ENCODE measurements at regions not wholly inside any gene's neighbourhood (a gene's known extent, or its start where the extent isn't known, plus 50 kb on each side); places are given as distances from the start of the nearest gene placed in this dataset.

GRCh38 chr13:64007339-64007738 is 2591.7 kb upstream of the PCDH20 start:
- peak; percentile 13 for DNase-seq

DNA sequence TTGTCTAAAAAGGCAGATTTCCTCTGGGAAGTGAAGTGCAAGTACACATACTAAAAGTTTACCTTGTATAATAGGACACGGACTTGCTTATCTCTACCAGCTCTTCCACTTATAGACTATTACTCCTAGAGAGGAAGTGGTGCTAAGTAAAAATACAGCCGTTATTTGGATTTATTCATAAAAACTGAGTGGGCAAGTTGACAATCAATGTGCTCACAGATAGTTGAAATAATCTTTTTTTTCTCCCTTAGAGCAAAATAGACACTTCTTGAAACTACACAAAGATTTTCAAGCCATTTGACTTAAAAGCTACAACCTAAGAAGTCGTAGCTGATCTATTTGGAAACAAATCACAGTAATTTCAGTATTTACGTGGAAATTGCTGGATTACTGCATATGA is 2584.7 kb upstream of the PCDH20 start:
- no peak for DNase-seq

DNA sequence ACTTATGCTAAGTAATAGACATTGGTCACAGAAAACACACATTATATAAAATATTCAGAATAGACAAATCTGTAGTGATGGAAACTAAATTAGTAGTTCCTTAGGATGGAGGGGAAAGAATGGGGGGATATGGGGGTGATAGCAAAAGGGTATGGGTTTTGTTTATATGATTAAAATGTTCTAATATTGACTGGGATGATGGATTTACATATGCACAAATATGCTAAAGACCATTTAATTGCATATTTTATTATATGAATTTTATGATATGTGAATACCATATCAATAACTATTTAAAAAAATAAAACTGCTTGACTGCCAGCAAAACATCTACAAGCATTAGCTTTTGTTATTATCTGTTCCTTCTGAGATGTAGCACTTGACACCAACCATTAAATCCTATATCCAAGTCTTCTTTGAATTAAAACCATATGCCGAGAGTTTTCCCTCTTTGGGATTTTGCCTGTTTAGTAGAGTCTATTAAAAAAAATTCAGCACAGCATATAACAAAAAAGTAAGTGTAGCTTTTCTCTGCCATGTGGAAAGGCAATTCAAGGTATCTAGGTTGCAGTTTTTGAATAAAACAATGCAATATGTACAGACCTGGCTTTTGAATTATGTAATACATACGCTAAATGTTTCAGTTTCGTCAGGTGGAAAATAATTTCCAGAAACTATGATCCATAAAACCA is 2584.1 kb upstream of the PCDH20 start:
- DNase-seq: no peak

DNA sequence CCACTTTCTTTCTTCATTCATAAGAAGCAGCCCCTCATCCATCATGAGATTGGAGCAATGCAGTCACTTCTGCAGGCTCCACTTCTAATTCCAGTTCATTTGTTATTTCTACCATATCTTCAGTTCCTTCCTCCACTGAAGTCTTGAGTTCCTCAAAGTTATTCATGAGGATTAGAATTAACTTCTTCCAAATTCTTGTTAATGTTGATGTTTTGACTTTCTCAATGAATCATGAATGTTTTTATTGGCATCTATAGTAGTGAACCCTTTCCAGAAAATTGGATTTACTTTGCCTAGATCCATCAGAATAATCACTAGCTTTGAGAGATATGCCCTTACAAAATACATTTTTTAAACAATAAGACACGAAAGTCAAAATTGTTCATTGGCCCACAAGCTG is 2567.7 kb upstream of the PCDH20 start:
- no peak for DNase-seq

DNA sequence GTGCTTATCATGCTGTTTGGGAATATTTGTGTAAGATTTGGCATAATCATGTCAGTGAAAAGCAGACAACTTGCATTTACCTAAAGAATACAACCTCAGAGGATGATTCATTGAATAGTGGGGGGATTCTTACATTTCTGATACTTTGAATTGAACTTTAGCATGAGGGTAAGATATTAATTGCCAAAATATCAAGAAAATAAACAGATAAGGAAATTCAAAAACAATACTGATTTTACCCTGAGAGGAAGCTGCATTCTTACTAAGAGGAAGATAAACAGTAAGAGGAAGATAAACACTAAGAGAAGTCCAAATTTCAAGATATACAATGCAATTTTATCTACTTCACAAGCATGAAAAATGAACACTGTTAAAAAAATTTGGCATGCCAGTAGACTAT is 2564.3 kb upstream of the PCDH20 start:
- no peak for DNase-seq

DNA sequence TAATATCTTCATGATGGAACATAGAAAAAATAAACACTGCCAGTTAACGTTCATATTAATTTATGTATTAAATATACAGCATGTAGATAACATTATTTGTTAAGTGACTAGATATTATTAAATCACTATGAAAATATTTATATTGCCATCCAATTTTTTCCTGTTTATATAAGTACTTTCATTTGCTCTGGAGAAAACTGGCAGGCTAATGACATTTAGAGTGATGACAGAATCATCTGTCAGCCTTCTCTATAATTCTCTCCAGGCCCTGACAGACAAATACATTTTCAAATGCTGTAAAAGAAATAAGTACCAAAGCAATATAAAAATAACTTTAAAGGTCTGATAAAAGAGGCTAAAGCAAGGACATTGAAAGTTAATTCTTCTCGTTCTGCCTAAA is 2556.7 kb upstream of the PCDH20 start:
- no peak for DNase-seq

DNA sequence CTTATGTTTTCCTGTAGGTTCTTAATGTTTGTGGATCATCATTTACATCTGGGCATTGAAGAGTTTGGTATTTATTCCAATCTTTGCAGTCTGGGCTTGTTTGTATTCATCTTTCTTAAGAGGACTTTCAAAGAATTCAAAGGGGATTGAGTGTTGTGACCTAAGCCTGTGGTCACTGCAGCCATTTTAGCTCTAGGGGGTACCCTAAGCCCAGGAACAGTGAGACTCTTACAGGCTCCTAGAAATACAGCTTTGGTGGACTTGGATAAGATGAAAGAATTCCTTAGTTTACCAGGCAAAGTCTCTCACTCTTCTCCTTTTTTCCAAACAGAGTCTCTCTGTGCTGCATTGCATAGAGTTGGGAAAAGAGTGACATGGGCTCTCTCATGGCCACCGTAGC is 2539.0 kb upstream of the PCDH20 start:
- DNase-seq: no peak

- DNase-seq: peak; percentile 34
Measured at GRCh38 chr13:63948045-63948444, 2532.4 kb upstream of the PCDH20 start.

- DNase-seq: no peak
Measured at GRCh38 chr13:63944911-63945310, 2529.3 kb upstream of the PCDH20 start.

GRCh38 chr13:63942372-63942771 is 2526.7 kb upstream of the PCDH20 start:
- no peak for DNase-seq

DNA sequence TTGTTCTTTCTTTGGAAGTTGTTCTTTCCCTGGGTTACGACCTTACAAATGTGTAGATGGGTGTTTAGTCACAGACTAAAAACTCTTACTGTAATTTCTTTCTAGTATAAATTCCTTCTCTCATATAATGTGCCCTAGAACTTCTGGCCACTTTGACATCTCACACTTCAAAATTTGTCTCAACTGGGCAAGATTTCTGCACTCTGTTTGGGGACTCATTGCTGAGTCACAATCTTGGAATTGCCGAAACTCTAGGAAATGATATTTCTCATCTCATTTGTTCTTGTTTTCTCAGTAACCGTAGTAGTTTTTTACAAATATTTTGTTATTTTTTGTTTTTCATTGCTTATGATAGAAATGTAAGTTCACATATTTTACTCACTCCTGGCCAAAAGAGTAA is 2523.2 kb upstream of the PCDH20 start:
- DNase-seq: peak; percentile 55

- DNase-seq: no peak
Measured at GRCh38 chr13:63910511-63910910, 2494.9 kb upstream of the PCDH20 start.

DNA sequence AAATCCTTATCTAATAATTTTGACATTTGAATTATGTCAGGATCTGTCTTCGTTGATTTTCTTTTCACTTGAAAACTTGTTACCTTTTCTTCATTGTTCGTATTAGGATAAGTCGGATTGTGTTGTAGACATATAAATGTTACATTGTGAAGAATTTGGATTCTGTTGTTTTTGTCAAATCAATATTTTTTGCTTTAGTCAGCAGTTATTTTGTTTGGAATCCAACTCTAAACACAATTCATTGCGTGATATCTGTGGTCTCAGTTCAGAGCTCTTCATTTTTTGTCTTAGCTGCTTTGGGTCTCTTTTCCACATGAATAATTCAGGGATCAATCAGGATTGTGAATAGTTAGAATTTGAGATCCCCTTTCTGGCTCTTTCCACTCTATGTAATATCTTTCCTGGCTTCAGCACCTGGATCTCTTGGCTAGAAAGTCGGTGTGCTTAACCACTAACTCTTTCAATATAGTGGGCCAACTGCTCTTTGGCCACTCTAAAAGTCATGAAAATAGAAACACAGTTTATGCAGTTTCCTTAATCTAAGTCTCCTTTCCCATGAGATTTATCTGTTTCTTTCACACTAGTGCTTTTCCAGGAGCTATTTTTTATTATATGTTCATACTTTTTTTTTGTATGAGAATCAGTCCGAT is 2494.2 kb upstream of the PCDH20 start:
- DNase-seq: no peak

GRCh38 chr13:63902141-63902540 is 2486.5 kb upstream of the PCDH20 start:
- no peak for DNase-seq

DNA sequence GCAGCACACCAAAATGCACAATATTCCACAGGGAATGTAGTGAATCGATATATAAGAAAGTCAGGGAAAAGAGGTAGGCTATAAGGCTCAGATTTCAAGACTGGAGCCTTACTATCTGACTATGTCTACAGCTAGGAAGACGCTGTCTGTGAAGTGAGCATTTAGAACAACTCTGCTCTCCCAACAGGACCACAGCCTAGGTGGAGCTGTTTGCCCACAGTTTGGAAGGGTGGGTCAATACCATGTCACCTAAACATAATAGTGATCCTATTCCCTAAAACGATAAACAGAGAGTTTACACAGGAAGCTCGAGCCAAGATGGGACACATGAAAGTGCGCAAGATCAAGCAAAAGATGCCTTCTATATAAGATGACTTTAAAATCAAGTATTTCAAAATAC is 2486.0 kb upstream of the PCDH20 start:
- DNase-seq: no peak

- DNase-seq: no peak
Measured at GRCh38 chr13:63900406-63900805, 2484.8 kb upstream of the PCDH20 start.

- no peak for DNase-seq
Measured at GRCh38 chr13:63896321-63896720, 2480.7 kb upstream of the PCDH20 start.

GRCh38 chr13:63882052-63882451 is 2466.4 kb upstream of the PCDH20 start:
- DNase-seq: no peak

DNA sequence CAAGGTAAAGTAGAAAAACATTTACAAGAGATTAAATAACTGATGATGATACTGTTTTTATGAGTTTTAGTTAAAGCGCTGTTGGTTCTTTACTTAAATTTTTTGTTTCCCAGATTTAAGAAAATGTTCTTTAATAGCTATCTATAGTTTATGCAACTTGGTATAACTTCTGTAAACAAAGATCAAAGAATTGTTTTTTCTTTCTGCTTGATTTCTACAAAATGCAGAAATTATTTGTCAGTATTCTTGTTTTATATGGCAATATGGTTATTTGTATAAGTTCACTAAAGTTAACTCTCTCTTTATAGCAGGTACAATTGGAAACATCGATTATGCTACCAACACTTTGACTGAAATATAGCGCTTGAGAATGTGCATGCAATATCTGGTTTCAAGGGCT is 2465.1 kb upstream of the PCDH20 start:
- no peak for DNase-seq

- no peak for DNase-seq
Measured at GRCh38 chr13:63873936-63874335, 2458.3 kb upstream of the PCDH20 start.

- DNase-seq: peak; percentile 39
Measured at GRCh38 chr13:63864171-63864902, 2448.7 kb upstream of the PCDH20 start.

- DNase-seq: no peak
Measured at GRCh38 chr13:63855457-63856118, 2439.9 kb upstream of the PCDH20 start.

- no peak for DNase-seq
Measured at GRCh38 chr13:63853816-63854215, 2438.2 kb upstream of the PCDH20 start.

DNA sequence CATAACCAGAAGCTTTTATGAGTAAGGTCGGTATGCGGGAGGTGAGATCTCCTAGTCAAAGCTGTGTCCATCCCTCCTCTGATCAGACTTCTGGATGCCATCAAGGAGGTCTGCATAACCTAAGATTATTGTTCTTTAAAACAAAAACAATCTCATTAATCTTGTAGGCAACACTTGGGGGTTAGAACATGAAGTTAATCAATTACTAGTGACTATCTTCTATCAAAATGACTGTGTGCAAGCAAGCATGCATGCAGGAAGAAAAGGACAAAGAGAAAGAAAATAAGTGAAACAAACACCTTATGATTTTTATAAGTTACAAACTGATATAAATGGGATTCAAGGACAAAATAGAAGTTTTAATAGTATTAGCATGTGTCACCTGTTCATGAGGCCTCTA is 2435.9 kb upstream of the PCDH20 start:
- DNase-seq: no peak
